ENCODE measurements at regions not wholly inside any gene's neighbourhood (a gene's known extent, or its start where the extent isn't known, plus 50 kb on each side); places are given as distances from the start of the nearest gene placed in this dataset.

DNA sequence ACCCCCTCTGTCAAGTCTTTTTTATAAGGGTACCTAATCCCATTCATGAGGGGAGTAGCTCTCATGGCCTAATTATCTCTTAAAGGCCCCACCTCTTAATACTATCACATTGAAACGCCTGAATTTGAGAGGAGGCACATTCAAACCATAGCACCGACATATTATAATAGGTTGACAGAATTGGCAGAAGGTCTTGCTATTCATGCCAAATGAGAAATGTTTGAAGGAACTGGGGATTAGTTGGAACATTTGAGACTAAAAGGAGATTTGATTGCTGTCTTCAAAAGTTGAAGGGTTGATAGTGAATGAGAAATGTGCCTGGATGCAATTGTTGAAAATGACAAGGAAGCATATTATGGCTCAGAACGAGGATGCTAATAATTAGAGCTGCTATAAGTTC, 331.1 kb downstream of the ATP23 start:
- no peak for DNase-seq
- ATAC-seq: no peak

DNA sequence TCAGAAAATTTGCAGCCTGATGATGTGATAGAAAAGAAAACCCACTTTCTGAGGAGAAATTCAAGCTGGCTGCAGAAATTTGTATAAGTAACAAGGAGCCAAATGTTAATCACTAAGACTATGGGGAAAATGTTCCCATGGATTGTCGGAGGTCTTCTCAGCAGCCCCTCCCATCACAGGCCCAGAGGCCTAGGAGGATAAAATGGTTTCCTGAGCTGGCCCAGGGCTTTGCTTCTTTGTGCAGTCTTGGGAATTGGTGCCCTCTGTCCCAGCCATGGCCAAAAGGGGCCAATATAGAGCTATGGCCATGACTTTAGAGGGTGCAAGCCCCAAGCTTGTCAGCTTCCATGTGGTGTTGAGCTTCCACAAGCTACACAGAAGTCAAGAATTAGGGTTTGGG, 335.9 kb downstream of the ATP23 start:
- Histone ChIP-seq H3K4me1 (no peaks in the 10 kb centered on the region), H3K27me3 (no peaks in the 10 kb centered on the region), H3K27ac (no peak overlapping the region), H3K36me3 (no peaks in the 10 kb centered on the region), H3K4me3 (no peak overlapping the region), H3K9me3 (peaks cover 0 to 37% (median 14%) of the 10 kb centered on the region in 11 donors)
- DNase-seq: no peak
- no peak for ATAC-seq
- intact Hi-C loops (cut with DNase I): no loop called here
- WGBS, 2 donors: 77 to 87% methylated on average over 1 of the region's 1 CpG
- TF ChIP-seq, protein P1, sequence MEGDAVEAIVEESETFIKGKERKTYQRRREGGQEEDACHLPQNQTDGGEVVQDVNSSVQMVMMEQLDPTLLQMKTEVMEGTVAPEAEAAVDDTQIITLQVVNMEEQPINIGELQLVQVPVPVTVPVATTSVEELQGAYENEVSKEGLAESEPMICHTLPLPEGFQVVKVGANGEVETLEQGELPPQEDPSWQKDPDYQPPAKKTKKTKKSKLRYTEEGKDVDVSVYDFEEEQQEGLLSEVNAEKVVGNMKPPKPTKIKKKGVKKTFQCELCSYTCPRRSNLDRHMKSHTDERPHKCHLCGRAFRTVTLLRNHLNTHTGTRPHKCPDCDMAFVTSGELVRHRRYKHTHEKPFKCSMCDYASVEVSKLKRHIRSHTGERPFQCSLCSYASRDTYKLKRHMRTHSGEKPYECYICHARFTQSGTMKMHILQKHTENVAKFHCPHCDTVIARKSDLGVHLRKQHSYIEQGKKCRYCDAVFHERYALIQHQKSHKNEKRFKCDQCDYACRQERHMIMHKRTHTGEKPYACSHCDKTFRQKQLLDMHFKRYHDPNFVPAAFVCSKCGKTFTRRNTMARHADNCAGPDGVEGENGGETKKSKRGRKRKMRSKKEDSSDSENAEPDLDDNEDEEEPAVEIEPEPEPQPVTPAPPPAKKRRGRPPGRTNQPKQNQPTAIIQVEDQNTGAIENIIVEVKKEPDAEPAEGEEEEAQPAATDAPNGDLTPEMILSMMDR (IDR thresholded peaks at IDR 0.05): no peak

More for the DNA sequence above, 331.1 kb downstream of the ATP23 start:
- H3K27ac ChIP-seq: no peak overlapping the region
- peaks cover 0 to 12% (median 5%) of the 10 kb centered on the region in 11 donors for H3K9me3 ChIP-seq
- intact Hi-C loops (cut with DNase I): no loop called here
- no peaks in the 10 kb centered on the region for H3K36me3 ChIP-seq
- TF ChIP-seq, protein P1 (IDR thresholded peaks at IDR 0.05): no peak
- no peaks in the 10 kb centered on the region for H3K27me3 ChIP-seq
- H3K4me3 ChIP-seq: no peak overlapping the region
- WGBS, 2 donors: 52% methylated on average over 3 of the region's 3 CpGs
- H3K4me1 ChIP-seq: peaks cover 0 to 24% (median 7%) of the 10 kb centered on the region in 9 donors

DNA sequence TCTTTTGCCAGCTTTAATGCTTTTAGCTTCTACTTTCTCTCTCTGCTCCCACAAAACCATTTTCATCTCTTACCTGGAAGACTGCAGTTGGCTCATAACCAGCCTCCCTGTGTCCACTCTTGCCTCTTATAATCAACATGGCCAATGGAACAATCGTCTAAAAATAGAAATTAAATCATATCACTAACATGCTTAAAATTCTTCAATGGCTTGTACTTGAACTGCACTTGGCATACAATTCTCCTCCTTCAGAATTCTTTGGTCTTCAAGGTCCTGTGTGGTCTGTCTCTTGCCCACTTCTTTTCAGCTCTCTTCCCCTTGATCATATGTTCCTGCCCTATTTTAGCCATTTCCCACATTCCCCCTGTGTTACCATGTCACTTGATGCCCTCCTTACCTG, 342.2 kb downstream of the ATP23 start:
- 0 to 10% methylated on average over 1 of the region's 1 CpG for WGBS, 2 donors
- Histone ChIP-seq H3K36me3 (no peaks in the 10 kb centered on the region), H3K4me3 (no peak overlapping the region), H3K27me3 (no peaks in the 10 kb centered on the region), H3K27ac (peak overlapping the region in 5 of 10 donors; percentile 29 to 65 (median 59)), H3K9me3 (peaks cover 0 to 22% (median 0%) of the 10 kb centered on the region in 11 donors), H3K4me1 (peaks cover 0 to 13% (median 6%) of the 10 kb centered on the region in 9 donors)
- DNase-seq: no peak
- intact Hi-C loops (cut with DNase I): loop anchor here in 1 of 10 donors (10.0 kb wide), 1 partner anchor 109 kb away; no protein-coding TSS in a partner anchor
- peak in 7 of 8 donors; percentile 43 to 91 (median 76) for ATAC-seq
- TF ChIP-seq, protein P1 (IDR thresholded peaks at IDR 0.05): no peak

DNA sequence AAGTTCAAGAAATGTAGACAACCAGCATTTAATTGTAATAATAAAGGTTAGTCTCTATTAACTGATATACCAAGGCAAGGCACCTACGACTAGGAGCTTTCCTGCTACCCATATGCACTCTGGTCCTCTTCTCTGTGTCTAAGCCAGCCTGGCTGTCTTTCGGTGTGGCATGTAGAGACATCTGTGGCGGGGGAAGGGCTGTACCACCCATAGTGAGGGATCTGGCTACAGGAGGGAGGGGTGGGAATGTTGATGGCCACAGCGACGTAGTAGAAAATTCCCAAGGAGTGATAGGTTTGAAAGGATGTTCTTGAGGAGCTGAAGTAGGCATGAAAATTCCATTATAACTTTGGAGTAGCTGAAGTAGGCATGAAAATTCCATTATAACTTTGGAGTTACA, 344.2 kb downstream of the ATP23 start:
- peaks cover 0 to 13% (median 6%) of the 10 kb centered on the region in 9 donors for H3K4me1 ChIP-seq
- DNase-seq (no peak), ATAC-seq (no peak)
- intact Hi-C loops (cut with DNase I): loop anchor here in 1 of 10 donors (10.0 kb wide), 1 partner anchor 111 kb away; no protein-coding TSS in a partner anchor
- TF ChIP-seq, protein P1 (IDR thresholded peaks at IDR 0.05): no peak
- no peak overlapping the region for H3K27ac ChIP-seq
- 66 to 69% methylated on average over 5 of the region's 5 CpGs for WGBS, 2 donors
- no peaks in the 10 kb centered on the region for H3K36me3 ChIP-seq
- H3K27me3 ChIP-seq: no peaks in the 10 kb centered on the region
- peaks cover 0 to 13% (median 0%) of the 10 kb centered on the region in 11 donors for H3K9me3 ChIP-seq
- H3K4me3 ChIP-seq: no peak overlapping the region
